GM20000 (cell line): ENCODE measurements at regions not wholly inside any gene's neighbourhood (a gene's known extent, or its start where the extent isn't known, plus 50 kb on each side); places are given as distances from the start of the nearest gene placed in this dataset.

Experiments
- DNase-seq: peaks from one replicate; pipeline ENCODE4 v3.0.0; 2012; ENCODE audit warnings: low spot score
- TF ChIP-seq, protein P1 (sequence below): IDR thresholded peaks from 2 replicates; pipeline ENCODE4 v1.5.1; 2012; ENCODE audit warnings: mild to moderate bottlenecking, control low read depth; ENCODE audit errors: extremely low read depth, missing control alignments

DNA sequence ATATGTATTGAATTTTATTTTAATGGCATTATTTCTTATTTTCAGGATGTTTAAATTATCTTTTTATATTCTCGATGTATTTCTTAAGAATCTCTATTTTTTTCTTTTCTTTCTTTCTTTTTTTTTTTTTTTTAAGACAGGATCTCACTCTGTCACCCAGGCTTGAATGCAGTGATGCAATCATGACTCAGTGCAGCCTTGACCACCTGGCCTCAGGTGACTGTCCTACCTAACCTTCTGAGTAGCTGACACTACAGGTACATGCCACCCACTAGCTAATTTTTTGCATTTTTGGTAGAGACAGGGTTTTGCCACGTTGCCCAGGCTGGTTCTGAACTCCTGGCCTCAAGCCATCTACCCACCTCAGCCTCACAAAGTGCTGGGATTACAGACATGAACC is 143.8 kb upstream of the LAMA2 start:
- TF ChIP-seq, protein P1, sequence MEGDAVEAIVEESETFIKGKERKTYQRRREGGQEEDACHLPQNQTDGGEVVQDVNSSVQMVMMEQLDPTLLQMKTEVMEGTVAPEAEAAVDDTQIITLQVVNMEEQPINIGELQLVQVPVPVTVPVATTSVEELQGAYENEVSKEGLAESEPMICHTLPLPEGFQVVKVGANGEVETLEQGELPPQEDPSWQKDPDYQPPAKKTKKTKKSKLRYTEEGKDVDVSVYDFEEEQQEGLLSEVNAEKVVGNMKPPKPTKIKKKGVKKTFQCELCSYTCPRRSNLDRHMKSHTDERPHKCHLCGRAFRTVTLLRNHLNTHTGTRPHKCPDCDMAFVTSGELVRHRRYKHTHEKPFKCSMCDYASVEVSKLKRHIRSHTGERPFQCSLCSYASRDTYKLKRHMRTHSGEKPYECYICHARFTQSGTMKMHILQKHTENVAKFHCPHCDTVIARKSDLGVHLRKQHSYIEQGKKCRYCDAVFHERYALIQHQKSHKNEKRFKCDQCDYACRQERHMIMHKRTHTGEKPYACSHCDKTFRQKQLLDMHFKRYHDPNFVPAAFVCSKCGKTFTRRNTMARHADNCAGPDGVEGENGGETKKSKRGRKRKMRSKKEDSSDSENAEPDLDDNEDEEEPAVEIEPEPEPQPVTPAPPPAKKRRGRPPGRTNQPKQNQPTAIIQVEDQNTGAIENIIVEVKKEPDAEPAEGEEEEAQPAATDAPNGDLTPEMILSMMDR = no peak
- DNase-seq = no peak

DNA sequence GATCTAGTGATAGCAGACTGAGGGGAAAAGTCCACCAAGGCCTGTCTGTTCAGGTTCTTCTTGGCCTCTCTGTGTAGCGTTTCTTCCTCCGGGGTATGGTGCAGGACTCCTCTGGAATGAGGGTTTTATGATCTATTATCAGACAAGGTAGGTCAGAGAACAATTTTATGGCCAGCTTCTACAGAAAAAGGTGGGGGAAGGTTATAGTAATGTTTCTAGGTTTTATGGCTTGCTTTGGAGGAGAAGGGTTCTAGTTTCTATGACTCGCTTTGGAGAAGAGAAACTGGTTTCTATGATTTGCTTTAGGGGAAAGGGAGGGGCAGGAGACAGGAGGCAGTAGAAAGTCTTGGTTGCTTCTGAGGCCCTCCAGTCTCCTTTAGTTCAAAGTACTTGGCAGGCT is 144.8 kb upstream of the LAMA2 start:
- TF ChIP-seq, protein P1 = no peak
- no peak for DNase-seq

DNA sequence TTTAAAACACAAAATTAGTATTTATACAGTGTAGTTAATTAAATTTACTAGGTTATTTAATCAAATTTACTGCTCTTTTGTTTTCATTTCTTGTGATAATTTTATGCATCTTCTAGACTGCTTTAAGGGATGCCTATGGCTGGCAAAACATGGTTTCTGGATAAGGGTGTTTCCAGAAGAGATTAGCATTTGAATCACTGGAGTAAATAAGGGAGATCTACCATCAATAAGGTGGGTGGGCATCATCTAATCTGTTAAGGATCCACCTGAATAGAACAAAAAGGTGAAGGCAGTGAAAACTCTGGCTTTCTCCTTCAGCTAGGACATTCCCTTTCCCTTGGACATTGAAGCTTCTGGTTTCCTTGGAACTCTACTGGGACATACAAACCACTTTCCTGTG is 146.2 kb upstream of the LAMA2 start:
- TF ChIP-seq, protein P1 = no peak
- DNase-seq = no peak

DNA sequence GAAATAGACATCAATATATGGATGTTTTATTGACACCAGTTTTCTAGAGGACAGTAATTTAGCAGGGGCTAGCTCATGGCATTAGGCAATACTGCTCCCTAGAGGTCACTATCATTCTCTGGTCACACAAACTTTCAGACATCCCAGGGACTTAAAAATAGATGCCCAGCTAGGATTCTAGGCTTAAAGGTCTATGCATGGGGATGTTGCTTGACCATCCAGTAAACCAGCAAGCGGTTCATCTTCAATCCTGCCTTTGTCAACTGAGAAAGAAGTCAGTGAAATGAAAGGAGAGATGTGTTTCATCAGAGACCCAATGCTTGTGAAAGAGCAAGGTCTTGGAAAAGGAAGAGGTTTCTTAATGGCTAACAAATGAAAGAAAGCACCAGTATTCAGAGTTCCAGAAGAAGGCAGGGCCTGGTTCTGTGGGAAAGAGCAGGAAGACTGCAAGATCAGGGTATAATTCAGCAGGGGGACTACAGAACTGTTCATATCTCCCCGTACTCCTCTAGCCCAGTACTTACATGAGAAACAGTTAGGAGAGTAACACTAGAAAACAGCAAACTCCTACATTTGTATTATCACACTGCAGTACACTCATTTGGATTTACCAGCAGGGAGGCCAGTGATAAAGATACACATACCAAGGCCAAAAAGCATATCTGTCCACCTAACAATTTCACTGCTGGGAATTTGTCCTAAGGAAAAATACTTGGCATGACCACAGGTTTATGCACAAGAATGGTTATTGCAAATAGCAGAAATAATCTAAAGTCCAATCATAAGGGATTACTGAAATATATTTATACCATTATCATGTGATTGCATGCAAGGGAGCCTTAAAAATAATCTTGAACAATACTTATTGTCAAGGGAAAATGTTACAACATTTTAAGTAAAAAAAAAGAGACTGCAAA is 151.4 kb upstream of the LAMA2 start:
- DNase-seq = peak; percentile 18

DNA sequence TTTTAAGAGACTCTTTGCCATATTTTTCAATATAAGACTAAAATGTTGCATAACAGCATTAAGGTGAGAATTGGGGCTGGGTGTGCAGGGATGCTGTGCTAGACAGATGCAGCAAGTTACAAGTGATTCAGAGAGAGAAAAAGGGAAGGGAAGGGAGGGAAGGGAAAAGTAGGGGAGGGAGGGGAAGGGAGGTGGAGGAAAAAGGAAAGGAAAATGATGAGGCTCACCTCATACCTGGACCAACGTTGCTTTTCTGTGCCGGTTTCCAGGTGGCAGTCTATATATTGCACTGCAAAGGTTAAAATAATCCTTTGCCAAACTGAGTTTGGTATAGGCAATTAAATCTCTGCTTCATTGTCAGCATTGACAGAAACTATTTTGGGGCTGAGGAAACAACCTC is 155.4 kb upstream of the LAMA2 start:
- TF ChIP-seq, protein P1 = no peak
- DNase-seq = no peak

More for the DNA sequence above, 151.4 kb upstream of the LAMA2 start:
- TF ChIP-seq, protein P1 = peak; percentile 40

DNA sequence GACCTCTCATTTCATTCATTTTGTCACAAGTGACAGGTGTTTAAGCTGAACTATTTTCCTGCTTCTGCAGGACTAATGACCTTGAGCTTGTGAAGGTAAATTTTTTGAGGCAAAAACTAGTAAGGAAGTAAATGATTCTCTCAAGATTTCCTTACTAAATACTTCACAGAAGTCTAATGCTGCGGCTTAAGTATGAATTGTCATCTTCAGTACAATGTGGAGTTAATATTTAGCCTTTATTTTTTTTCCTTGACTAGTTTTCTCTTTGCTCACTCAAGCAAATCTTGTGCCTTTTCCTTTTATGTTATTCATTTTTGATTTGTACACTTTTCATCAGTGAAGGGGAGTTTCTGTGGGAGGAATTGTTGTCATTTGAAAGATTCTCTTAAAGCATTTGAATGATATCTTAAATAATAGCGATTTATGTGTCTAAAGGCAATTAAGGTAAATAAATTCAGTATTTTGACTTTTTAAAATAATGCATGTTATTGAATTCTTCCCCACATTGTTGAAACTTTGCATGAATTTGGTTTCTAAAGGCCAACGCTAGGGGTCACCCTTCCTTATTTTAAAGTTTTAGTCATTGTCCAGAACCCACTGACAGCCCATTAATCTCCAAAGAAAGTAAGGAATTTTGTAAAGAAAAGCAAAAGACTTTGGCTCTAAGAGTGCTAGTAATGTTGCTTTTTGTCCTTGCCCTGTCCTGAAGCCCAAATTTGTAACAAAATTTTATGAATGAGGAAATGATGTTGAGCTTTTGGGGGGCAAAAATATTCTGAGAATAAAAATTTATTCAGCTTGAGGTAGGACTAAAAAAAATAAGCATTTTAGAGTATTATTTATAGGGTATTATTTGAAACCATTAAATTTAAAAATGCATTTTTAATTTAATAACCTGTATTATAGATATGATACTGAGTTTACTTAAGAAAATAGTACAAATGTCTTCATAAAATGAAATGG is 157.4 kb upstream of the LAMA2 start:
- peak; percentile 20 for DNase-seq
- TF ChIP-seq, protein P1 = peak; percentile 45

DNA sequence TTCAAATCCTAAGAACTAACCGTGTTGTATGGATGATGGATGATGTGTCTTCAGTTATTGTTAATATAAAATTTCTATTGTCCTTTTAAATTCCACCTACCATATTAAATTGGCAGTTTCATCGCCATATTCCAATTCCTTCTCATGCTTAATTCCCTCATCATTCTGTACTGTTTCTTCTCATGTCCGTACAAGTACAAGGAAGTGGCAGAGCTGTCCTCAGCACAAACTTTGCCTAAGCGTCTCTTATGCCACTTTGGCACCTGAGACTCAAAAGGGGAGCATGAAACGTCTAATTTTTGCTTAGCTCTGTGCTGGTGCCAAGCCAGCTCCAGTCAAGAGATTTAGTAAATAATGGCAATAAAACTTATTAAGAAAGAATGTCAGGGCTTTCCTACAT is 158.2 kb upstream of the LAMA2 start:
- TF ChIP-seq, protein P1 = no peak
- DNase-seq = no peak
